ENCODE measurements at regions not wholly inside any gene's neighbourhood (a gene's known extent, or its start where the extent isn't known, plus 50 kb on each side); places are given as distances from the start of the nearest gene placed in this dataset.

- DNase-seq: no peak
- TF ChIP-seq CTCF (IDR thresholded peaks at IDR 0.05; ENCODE audit: partially characterized antibody, unreplicated experiment): no peak
- H3K27ac Mint-ChIP-seq (ENCODE audit: unreplicated experiment): no peak overlapping the region
- no peaks in the 10 kb centered on the region for H3K9me3 Mint-ChIP-seq (ENCODE audit: unreplicated experiment)
- peaks cover 4% of the 10 kb centered on the region for H3K36me3 Mint-ChIP-seq (ENCODE audit: unreplicated experiment)
- peaks cover 3% of the 10 kb centered on the region for H3K4me1 Mint-ChIP-seq (ENCODE audit: low read depth, unreplicated experiment)
- H3K27me3 Mint-ChIP-seq (ENCODE audit: unreplicated experiment): peaks cover 2% of the 10 kb centered on the region
- H3K4me3 Mint-ChIP-seq (ENCODE audit: unreplicated experiment): no peak overlapping the region
Observed at GRCh38 chr3:194852831-194853508, 167.3 kb downstream of the FAM43A start.

- H3K9me3 Mint-ChIP-seq (ENCODE audit: unreplicated experiment): no peaks in the 10 kb centered on the region
- TF ChIP-seq CTCF (IDR thresholded peaks at IDR 0.05; ENCODE audit: partially characterized antibody, unreplicated experiment): no peak
- no peak overlapping the region for H3K27ac Mint-ChIP-seq (ENCODE audit: unreplicated experiment)
- peaks cover under 1% of the 10 kb centered on the region for H3K36me3 Mint-ChIP-seq (ENCODE audit: unreplicated experiment)
- no peak for DNase-seq
- no peak overlapping the region for H3K4me3 Mint-ChIP-seq (ENCODE audit: unreplicated experiment)
- H3K4me1 Mint-ChIP-seq (ENCODE audit: low read depth, unreplicated experiment): peaks cover 2% of the 10 kb centered on the region
- peaks cover 2% of the 10 kb centered on the region for H3K27me3 Mint-ChIP-seq (ENCODE audit: unreplicated experiment)
Observed at GRCh38 chr3:194854206-194854605, 168.5 kb downstream of the FAM43A start.

- no peak for TF ChIP-seq CTCF (IDR thresholded peaks at IDR 0.05; ENCODE audit: partially characterized antibody, unreplicated experiment)
- H3K27ac Mint-ChIP-seq (ENCODE audit: unreplicated experiment): no peak overlapping the region
- peaks cover 2% of the 10 kb centered on the region for H3K27me3 Mint-ChIP-seq (ENCODE audit: unreplicated experiment)
- H3K4me3 Mint-ChIP-seq (ENCODE audit: unreplicated experiment): no peak overlapping the region
- no peaks in the 10 kb centered on the region for H3K4me1 Mint-ChIP-seq (ENCODE audit: low read depth, unreplicated experiment)
- DNase-seq: no peak
- no peaks in the 10 kb centered on the region for H3K36me3 Mint-ChIP-seq (ENCODE audit: unreplicated experiment)
- no peaks in the 10 kb centered on the region for H3K9me3 Mint-ChIP-seq (ENCODE audit: unreplicated experiment)
Observed at GRCh38 chr3:194854659-194855390, 169.1 kb downstream of the FAM43A start.

GRCh38 chr3:194856296-194856695, 170.6 kb downstream of the FAM43A start:
- peaks cover 2% of the 10 kb centered on the region for H3K27me3 Mint-ChIP-seq (ENCODE audit: unreplicated experiment)
- no peaks in the 10 kb centered on the region for H3K36me3 Mint-ChIP-seq (ENCODE audit: unreplicated experiment)
- H3K4me1 Mint-ChIP-seq (ENCODE audit: low read depth, unreplicated experiment): no peaks in the 10 kb centered on the region
- H3K27ac Mint-ChIP-seq (ENCODE audit: unreplicated experiment): no peak overlapping the region
- no peak for TF ChIP-seq CTCF (IDR thresholded peaks at IDR 0.05; ENCODE audit: partially characterized antibody, unreplicated experiment)
- H3K4me3 Mint-ChIP-seq (ENCODE audit: unreplicated experiment): no peak overlapping the region
- DNase-seq: no peak
- no peaks in the 10 kb centered on the region for H3K9me3 Mint-ChIP-seq (ENCODE audit: unreplicated experiment)

- no peak for TF ChIP-seq CTCF (IDR thresholded peaks at IDR 0.05; ENCODE audit: partially characterized antibody, unreplicated experiment)
- Mint-ChIP-seq H3K27ac (ENCODE audit: unreplicated experiment) (no peak overlapping the region), H3K4me1 (ENCODE audit: low read depth, unreplicated experiment) (no peaks in the 10 kb centered on the region), H3K4me3 (ENCODE audit: unreplicated experiment) (no peak overlapping the region), H3K36me3 (ENCODE audit: unreplicated experiment) (no peaks in the 10 kb centered on the region), H3K27me3 (ENCODE audit: unreplicated experiment) (no peaks in the 10 kb centered on the region), H3K9me3 (ENCODE audit: unreplicated experiment) (no peaks in the 10 kb centered on the region)
- DNase-seq: no peak
Observed at GRCh38 chr3:194857469-194858113, 171.9 kb downstream of the FAM43A start.

Data from glutamatergic neuron (in vitro differentiated cells).